Brain microvascular endothelial cell (primary cell): ENCODE measurements at regions not wholly inside any gene's neighbourhood (a gene's known extent, or its start where the extent isn't known, plus 50 kb on each side); places are given as distances from the start of the nearest gene placed in this dataset.

Experiments
- DNase-seq: peaks from one replicate; pipeline ENCODE4 v3.0.0-alpha.2; 2020
- H3K27ac ChIP-seq: fragments of 250-450 bp; sonication (Bioruptor Pico); 2 replicates; pipeline ENCODE4 v1.5.1; 2020; ENCODE audit warnings: mild to moderate bottlenecking, moderate library complexity
- H3K27me3 ChIP-seq: fragments of 250-450 bp; sonication (Bioruptor Pico); replicated peaks from 2 replicates; pipeline ENCODE4 v1.5.1; 2020; ENCODE audit warnings: mild to moderate bottlenecking
- H3K36me3 ChIP-seq: fragments of 250-450 bp; sonication (Bioruptor Pico); replicated peaks from 2 replicates; pipeline ENCODE4 v1.5.1; 2020; ENCODE audit warnings: mild to moderate bottlenecking
- H3K4me3 ChIP-seq: 2 replicates; pipeline ENCODE4 v1.5.1; 2011; ENCODE audit warnings: low read depth, mild to moderate bottlenecking, control low read depth, low read length, moderate library complexity
- CTCF ChIP-seq: IDR thresholded peaks from 2 replicates; pipeline ENCODE4 v1.5.1; 2011; ENCODE audit warnings: low read depth, mild to moderate bottlenecking, moderate library complexity, low read length, control low read depth, inconsistent platforms; ENCODE audit errors: missing control alignments
- in situ Hi-C: cut with HindIII; loops from 2 replicates; pipeline ENCODE4 v1.10.0; 2017; ENCODE audit warnings: low sequenced_read_pairs, low pct_ligation_motif_present

- Histone ChIP-seq H3K36me3 (no peaks in the 10 kb centered on the region), H3K27ac (no peak overlapping the region), H3K27me3 (no peaks in the 10 kb centered on the region), H3K4me3 (no peak overlapping the region)
- in situ Hi-C loops: no loop called here
- no peak for TF ChIP-seq CTCF
- no peak for DNase-seq
These were observed 127.6 kb upstream of the MED13L start for GRCh38 chr12:116404913-116405611.

GRCh38 chr12:116406529-116406928 is 129.0 kb upstream of the MED13L start:
- no peaks in the 10 kb centered on the region for H3K27me3 ChIP-seq
- no peak for TF ChIP-seq CTCF
- H3K4me3 ChIP-seq: no peak overlapping the region
- DNase-seq: peak; percentile 67
- no peak overlapping the region for H3K27ac ChIP-seq
- in situ Hi-C loops: no loop called here
- H3K36me3 ChIP-seq: no peaks in the 10 kb centered on the region

- Histone ChIP-seq H3K27ac (no peak overlapping the region), H3K27me3 (no peaks in the 10 kb centered on the region), H3K36me3 (no peaks in the 10 kb centered on the region), H3K4me3 (no peak overlapping the region)
- no peak for TF ChIP-seq CTCF
- no peak for DNase-seq
- in situ Hi-C loops: no loop called here
These were observed 131.2 kb upstream of the MED13L start for GRCh38 chr12:116408489-116409250.

GRCh38 chr12:116411977-116412376 is 134.5 kb upstream of the MED13L start:
- Histone ChIP-seq H3K27ac (no peak overlapping the region), H3K27me3 (no peaks in the 10 kb centered on the region), H3K4me3 (no peak overlapping the region), H3K36me3 (no peaks in the 10 kb centered on the region)
- in situ Hi-C loops: no loop called here
- no peak for DNase-seq
- no peak for TF ChIP-seq CTCF

- Histone ChIP-seq H3K27me3 (no peaks in the 10 kb centered on the region), H3K4me3 (no peak overlapping the region), H3K36me3 (no peaks in the 10 kb centered on the region), H3K27ac (no peak overlapping the region)
- no peak for TF ChIP-seq CTCF
- DNase-seq: no peak
- in situ Hi-C loops: no loop called here
These were observed 137.4 kb upstream of the MED13L start for GRCh38 chr12:116414891-116415290.
